22Rv1 (cell line): ENCODE measurements at regions not wholly inside any gene's neighbourhood (a gene's known extent, or its start where the extent isn't known, plus 50 kb on each side); places are given as distances from the start of the nearest gene placed in this dataset.

Source experiments
- H3K27ac ChIP-seq: fragments of 450-650 bp; 2 replicates; pipeline ENCODE4 v1.5.1; 2017
- ZFX ChIP-seq: fragments of 450-650 bp; IDR thresholded peaks from 2 replicates; pipeline ENCODE4 v1.6.1; 2017; ENCODE audit warnings: antibody characterized with exemption, borderline replicate concordance
- TF ChIP-seq, protein P1 (sequence below): fragments of 450-650 bp; IDR thresholded peaks from 2 replicates; pipeline ENCODE4 v1.5.1; 2017; ENCODE audit warnings: mild to moderate bottlenecking

DNA sequence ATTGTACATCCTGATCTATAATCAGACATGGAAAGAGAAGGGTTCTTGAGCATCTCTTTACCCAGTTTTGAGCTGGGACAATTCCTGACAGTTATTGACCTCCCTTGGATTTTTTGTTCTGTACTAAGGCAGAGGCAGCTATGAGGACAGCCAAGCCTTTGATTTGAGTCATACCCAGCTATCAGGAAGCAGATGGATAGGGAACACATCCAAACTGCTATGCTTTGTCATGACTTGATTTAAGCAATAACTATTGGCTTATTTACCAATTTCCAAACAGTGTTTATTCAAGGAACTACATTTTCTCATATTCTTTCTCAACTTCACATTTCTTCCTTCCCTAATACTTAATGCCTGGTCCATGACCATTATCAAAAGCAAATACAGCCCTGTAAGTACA is 396.4 kb upstream of the STEAP1 start:
- no peak for TF ChIP-seq ZFX
- TF ChIP-seq, protein P1, sequence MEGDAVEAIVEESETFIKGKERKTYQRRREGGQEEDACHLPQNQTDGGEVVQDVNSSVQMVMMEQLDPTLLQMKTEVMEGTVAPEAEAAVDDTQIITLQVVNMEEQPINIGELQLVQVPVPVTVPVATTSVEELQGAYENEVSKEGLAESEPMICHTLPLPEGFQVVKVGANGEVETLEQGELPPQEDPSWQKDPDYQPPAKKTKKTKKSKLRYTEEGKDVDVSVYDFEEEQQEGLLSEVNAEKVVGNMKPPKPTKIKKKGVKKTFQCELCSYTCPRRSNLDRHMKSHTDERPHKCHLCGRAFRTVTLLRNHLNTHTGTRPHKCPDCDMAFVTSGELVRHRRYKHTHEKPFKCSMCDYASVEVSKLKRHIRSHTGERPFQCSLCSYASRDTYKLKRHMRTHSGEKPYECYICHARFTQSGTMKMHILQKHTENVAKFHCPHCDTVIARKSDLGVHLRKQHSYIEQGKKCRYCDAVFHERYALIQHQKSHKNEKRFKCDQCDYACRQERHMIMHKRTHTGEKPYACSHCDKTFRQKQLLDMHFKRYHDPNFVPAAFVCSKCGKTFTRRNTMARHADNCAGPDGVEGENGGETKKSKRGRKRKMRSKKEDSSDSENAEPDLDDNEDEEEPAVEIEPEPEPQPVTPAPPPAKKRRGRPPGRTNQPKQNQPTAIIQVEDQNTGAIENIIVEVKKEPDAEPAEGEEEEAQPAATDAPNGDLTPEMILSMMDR = no peak
- H3K27ac ChIP-seq = no peak overlapping the region

DNA sequence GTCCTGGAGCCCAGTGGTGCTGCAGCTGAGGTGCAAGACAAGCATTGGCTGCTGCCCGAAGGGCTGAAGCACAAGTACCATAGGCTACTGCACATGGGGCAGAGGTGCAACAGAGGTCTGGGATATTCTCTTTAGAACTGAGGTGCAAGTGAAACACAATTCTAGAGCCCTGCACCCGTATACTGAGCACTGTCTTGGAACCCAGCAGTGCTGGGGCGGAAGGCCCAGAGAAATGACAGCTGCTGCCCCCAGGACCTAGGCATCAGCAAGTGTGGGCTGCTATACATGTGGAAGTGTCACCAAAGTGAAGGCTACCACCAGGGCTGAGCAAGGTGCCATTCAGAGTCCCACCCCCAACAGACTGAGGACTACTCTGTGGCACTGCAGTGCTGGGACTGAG is 393.6 kb upstream of the STEAP1 start:
- no peak overlapping the region for H3K27ac ChIP-seq
- TF ChIP-seq ZFX = no peak
- TF ChIP-seq, protein P1 = no peak

DNA sequence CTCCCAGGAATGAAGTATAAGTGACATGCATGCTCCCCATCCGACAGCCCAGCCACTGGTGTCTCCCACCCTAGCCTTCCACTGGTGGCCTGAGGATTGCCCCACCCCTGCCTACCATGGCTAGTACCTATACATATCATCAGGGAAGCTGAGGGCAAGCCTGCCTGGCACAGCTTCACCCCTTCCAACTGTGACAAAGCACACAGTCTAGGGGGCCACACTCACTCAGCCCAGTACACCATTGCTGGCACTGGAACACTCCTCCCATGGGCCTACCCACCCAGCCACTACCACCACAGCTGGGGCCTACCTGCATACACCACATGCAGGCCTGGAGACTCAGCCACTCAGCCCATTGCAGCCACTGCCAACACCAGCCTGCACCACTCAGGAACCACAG is 393.1 kb upstream of the STEAP1 start:
- H3K27ac ChIP-seq = no peak overlapping the region
- TF ChIP-seq ZFX = no peak
- TF ChIP-seq, protein P1 = no peak

DNA sequence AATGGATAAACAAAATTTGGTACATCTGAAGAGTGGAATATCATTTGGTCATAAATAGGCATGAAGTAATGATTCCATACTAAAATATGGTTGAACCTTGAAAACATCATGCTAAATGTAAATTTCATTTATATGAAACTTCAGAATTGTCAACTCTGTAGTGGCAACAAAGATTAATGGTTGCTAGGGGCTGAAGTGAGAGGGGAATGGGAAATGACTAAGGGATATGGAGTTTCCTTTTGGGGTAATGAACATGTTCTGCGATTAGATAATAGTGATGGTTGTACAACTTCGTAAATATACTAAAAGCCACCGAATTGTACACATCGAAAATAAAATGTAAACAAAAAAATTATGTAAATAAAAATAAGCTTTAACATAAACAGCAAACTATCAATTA is 384.1 kb upstream of the STEAP1 start:
- H3K27ac ChIP-seq = no peak overlapping the region
- TF ChIP-seq, protein P1 = no peak
- no peak for TF ChIP-seq ZFX

DNA sequence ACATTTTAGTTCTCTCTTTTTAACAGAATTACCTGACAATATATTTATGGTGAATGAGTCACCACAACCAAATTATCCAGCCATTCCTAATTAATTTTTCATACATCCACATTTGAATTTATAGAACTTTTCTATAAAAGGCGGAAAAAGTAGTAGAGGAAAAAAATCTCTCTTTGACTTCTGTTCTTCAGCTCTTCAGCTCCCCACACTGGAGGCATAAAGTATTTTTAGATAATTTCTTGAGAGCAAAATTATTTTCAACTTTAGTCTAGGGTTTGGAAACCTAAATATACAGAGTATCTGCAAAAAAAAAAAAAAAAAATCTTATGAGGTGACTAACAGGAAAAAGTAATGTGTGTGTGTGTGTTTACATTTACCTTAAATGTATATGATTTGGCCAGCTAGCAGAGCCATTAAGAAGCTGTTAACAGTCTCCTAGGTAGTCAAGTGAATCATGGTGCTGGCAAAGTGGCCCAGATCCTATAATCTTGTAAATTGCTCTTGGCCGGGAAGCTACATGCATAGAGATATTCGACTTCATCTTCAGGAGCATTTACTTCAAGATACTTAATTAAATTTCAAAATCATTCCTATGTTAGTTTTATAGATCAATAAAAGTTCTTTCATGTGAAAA is 383.1 kb upstream of the STEAP1 start:
- H3K27ac ChIP-seq = no peak overlapping the region
- TF ChIP-seq, protein P1 = peak; percentile 64
- TF ChIP-seq ZFX = no peak

DNA sequence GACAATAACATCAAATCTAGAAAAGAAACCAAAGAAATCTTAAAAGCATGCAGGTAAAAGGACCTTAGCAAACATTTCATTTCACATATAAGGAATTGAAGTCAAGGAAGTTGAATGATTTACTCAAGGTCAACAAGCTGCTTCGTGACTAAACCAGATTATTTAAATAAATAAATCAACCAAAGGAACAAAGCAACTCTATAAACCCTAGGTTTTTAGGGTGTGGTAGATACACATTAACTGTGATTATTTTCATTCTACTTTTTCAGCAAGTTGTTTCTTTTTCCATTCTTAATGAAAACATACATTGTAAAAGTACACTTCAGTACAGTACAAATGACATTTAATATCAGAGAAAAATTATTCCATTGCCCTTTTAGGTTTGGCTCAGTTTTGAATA is 382.0 kb upstream of the STEAP1 start:
- TF ChIP-seq ZFX = no peak
- TF ChIP-seq, protein P1 = no peak
- H3K27ac ChIP-seq = no peak overlapping the region

DNA sequence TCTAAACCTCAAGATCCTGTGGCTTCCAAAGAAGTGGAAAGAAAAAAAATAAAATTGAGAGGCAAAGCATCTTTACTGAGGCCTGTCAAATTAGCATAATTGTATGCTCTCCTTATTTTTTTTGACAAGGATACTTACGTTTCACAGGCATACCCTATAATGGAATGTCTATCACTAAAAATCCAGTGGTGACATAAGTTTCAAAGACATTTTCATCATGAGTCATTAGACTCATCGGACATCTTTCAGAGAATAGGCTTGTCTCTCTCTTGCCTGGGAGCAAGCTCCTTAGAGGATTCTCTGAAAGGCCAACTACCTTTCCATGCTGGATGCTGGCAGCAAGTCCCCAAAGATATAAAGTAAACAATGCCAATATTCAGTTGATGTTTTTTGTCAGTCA is 380.7 kb upstream of the STEAP1 start:
- no peak overlapping the region for H3K27ac ChIP-seq
- TF ChIP-seq, protein P1 = no peak
- no peak for TF ChIP-seq ZFX
